GM21515 (cell line): ENCODE measurements at regions not wholly inside any gene's neighbourhood (a gene's known extent, or its start where the extent isn't known, plus 50 kb on each side); places are given as distances from the start of the nearest gene placed in this dataset.
"Not testable (repeated sequence)": the region's sequence is repeated elsewhere in the genome, so short reads cannot be mapped to it uniquely, and the experiment has no call there.

Source experiments
- ATAC-seq: cut with Tn5 transposase; IDR thresholded peaks from one replicate; pipeline ENCODE4 v1.9.1; 2021; ENCODE audit not compliant: unreplicated experiment

DNA sequence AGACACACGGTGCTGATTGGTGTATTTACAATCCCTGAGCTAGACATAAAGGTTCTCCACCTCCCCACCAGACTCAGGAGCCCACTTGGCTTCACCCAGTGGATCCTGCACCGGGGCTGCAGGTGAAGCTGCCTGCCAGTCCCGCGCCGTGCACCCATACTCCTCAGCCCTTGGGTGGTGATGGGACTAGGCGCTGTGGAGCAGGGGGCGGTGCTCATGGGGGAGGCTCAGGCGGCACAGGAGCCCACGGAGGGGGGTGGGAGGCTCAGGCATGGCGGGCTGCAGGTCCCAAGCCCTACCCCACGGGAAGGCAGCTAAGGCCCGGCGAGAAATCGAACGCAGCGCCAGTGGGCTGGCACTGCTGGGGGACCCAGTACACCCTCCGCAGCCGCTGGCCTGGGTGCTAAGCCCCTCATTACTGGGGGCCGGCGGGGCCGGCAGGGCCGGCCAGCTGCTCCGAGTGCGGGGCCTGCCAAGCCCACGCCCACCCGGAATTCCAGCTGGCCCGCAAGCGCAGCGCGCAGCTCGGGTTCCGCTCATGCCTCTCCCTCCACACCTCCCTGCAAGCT, 1447.2 kb downstream of the RAPGEF2 start:
- ATAC-seq = not testable (repeated sequence)

DNA sequence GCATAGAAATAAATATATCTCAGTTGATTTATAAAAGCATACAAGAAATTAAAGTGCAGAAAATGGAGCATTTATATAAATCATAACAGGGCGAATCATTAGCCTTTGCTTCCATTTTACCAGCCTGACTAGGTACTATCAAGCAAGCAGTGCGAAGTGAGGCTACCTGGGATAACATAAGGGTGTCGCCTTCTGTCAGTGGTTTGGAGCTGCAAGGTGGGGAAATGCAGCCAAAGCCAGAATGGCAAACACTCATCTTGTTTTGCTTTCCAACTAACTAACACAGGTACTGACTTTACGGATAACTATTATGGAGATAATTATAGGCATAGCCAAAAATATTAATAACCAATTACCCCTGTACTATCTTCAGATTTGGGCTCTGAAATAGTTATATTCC, 1459.8 kb downstream of the RAPGEF2 start:
- no peak for ATAC-seq

DNA sequence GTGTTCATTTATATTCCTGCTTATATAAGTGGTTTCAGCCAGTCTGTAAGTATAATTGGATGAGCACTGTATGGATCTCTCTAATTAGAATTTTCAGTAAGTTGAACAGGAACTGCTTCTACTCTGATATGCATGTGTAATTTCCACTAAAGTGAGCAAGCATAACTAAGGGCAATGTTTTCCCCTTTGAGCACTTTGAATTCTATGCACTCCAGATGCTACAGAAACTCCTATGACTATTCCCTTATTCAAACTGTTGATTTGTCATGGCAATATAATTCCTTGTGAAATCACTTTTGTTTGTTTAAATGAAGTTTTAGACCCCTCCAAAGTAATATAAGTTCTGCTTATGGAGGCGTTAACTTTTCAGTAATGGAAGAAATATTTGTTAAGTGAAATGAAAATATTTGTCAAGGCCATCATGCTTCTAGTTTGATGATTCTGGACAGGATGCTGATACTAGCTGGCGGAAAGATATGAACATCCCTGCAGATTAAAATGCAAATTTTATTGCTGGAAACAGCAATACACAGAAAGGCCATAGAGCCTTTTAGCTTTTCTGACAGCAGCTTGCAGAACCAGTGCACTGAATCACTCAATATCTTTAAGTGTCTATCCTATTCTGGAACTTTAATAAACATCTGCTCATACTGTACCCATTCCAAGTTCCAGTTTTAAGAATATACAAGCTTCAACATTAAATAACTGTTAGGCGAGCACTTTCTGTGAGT, 1460.8 kb downstream of the RAPGEF2 start:
- ATAC-seq = no peak

DNA sequence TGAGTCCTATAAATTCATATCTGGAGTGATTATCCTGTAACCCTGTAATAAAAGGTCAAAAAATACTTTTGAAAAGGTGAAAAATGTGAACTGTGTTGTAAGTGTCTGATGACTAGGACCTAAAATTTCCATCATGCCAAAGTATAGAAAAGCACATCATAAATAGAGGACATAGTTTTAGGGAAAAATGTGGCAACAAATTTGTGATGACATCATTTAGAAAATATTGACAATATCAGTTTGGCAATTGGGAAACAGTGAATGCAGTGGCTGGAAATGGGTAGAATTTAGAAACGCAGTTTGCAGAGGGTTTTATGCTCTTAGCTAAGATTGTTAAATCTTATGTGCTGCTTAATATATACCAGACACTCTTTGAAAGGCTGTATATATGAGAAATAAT, 1464.8 kb downstream of the RAPGEF2 start:
- no peak for ATAC-seq

DNA sequence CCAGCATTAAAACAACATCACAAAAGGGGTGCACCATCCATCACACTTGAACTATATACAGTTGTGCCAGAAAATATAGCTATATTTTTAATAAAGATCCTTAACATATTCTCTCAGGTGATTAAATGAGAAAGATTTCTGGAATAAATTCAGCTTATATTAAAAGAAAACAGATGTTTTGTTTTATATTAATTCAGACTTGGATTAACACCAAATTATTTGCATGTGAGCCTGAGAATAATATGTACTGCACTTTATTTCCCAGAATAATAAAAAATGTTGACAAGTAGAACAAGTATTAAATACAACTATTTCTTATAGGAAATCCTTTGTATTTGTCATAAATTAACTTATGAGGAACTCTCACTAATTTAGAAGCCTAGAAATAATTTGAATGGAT, 1467.4 kb downstream of the RAPGEF2 start:
- ATAC-seq = no peak

DNA sequence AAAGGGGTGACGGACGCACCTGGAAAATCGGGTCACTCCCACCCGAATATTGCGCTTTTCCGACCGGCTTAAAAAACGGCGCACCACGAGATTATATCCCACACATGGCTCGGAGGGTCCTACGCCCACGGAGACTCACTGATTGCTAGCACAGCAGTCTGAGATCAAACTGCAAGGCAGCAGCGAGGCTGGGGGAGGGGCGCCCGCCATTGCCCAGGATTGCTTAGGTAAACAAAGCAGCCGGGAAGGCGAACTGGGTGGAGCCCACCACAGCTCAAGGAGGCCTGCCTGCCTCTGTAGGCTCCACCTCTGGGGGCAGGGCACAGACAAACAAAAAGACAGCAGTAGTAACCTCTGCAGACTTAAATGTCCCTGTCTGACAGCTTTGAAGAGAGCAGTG, 1471.4 kb downstream of the RAPGEF2 start:
- ATAC-seq = not testable (repeated sequence)

DNA sequence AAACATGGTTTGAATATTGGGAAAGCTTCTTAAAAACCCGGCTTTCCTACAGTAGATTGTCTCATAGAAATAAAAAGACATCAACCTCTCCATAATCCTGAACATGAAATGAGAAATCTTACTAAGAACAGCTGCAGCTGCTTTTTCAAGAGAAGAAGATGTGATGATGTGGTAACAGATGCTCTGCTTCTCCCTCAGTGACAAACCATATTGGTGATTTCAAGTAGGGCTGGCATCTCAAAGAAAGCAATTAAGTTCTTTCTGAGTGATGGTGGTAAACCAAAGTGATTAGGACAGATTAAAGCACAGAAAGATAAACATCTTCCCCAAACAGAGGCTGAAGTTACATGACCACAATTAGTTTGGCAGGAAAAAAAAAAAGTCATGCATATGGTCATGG, 1477.7 kb downstream of the RAPGEF2 start:
- ATAC-seq = no peak

DNA sequence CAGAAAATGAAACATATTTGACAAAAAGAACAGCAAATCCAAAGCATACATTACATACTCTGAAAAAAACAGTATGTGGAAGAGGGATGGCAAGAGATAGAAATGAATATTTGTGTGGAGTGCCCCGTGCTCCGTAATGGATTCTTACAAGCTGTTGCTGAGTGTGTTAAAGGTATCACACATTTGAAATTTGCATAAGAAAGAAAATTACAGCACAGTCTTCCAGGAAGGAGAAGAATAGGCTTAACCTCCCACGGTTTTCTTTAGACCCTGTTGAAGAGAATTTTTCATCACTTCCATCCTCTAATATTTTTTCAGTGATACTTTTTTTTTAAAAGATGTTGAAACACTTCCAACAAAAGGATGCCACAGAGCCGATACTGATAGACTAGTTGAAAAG, 1489.4 kb downstream of the RAPGEF2 start:
- no peak for ATAC-seq

DNA sequence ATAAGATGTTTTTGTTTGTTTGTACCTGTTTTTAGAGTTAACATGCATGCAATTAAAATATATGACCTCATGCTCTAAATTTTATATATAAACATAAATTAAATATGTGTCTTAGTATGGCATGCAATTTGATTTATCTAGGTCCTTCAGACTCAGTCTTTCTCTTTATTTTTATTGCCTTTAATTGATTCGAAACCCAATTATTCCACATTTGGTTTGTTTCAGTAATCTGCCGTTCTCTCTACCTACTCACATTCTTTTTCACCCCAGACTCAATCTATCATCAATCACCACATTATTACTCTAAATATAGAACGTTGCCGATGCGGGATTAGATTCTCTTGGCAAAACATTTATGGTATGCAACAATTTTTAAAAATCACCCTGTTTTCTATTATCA, 1492.8 kb downstream of the RAPGEF2 start:
- ATAC-seq = no peak

DNA sequence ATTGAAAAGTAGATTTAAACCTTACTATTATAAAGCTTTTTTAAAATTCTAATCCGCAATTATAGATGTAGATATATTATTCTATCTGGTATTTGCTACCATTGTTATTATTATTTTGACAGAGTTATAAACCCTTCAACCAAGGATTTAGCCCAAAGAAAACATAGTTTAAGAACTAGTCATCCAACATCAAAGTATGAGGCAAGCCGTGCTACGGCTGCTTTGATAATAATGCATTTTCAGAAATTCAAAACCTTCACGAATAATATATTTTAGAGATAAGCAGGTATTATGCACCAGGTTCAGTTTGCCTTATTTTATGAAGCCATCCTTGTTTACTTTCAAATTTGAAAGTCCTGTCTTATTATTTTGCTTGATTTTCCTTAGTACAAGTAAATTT, 1501.7 kb downstream of the RAPGEF2 start:
- no peak for ATAC-seq

DNA sequence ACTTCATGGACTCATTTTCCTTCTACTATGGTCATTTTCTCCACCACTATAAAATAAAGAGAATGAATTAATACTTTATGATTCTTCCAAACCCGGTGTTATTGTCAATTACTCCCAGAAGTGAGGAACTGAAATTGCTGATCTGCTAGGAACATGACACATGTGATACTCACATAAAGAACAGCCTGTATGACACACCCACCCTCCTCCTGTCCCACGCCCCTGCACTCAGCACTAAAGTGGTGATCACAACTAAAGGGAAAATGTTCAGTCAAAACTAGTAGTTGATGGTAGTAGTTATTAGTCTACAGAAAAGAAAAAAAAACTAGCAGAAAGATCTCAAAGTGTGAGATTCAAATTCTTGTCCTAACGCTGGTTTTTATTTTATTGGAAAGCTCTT, 1508.3 kb downstream of the RAPGEF2 start:
- ATAC-seq = no peak

DNA sequence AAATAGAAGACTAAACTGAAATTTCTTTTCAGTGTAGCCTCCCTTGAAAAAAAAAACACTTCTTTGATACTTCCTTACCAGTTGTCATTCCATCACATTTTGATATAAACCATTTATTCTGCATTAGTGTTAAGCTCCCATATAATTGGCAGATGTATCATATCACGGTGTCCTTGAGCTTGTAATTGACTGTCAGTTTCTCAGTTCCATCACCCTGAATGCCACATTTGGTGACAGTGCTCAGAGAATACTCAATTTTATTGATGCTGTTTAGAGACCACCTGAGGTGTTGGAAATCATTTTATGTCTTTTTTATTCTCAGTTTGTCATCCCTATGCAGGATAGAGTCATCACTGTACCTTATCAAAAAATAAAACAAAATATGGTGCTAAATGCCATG, 1528.2 kb downstream of the RAPGEF2 start:
- ATAC-seq = no peak

DNA sequence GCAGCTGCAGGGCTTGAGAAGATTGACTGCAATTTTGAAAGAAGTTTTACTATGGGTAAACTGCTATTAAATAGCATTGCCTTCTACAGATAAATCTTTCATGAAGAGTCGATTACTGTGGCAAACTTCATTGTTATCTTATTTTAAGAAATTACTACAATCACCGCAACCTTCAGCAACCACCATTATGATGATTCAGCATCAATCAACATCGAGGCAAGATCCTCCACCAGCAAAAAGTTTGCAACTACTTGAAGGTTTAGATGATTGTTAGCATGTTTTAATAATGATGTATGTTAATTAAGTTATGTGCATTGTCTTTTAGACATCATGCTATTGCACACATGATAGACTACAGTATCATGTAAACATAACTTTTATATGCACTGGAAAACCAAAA, 1511.0 kb downstream of the FSTL5 start:
- ATAC-seq = no peak

DNA sequence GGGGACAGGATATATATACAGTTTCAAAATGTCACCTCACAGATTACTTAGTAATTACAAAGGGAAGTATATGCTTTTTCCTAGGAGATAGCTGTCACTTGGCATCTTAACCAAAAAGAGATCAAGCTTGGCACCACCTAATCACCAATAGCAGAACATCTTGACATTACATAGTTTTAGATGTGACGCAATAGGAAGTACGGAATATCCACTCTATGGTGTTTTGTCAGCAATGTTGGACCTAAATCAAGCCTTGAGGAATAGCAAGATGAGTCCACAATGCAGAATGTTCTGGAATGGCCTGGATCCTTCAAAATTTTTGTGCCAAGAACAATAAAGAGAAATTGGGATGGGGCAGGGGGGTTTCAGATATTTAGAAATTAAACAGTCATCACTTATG, 1488.2 kb downstream of the FSTL5 start:
- no peak for ATAC-seq

DNA sequence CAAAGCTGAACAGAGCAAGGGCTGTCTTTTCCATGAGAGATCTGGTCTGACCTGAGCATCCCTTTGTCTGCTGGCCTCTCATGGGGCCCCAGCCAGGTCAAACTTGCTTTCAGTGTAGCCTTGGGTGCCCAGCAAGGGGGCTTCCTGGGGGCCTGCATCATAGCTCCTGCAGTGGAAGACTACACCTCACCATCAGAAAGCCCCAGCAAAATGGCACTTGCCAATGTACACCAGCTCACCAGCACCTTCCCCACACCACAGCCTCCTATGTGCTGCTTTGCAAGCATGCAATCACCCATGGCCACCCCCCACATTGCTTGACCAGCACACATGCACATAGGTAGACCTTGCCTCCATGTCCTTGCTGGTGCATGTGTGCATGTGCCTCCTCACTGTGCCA, 1478.1 kb downstream of the FSTL5 start:
- ATAC-seq = no peak

DNA sequence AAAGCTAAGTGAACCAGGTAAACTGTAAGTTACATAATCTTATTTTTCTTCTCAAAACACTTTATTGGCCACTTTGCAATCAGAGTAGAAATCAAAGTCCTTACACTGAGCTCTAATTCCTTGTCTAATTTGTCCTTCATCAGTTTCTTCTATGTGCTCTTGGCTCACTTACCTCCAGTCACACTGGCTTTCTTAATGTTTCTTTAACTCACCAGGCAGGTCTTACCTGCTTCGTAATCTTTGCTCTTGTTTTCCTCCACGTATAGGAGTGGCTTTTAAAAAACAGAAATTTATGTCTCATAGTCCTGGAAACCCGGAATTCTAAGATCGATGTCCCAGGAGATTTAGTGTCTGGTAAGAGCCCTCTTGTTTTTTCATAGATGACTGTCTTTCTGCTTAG, 1462.1 kb downstream of the FSTL5 start:
- no peak for ATAC-seq

DNA sequence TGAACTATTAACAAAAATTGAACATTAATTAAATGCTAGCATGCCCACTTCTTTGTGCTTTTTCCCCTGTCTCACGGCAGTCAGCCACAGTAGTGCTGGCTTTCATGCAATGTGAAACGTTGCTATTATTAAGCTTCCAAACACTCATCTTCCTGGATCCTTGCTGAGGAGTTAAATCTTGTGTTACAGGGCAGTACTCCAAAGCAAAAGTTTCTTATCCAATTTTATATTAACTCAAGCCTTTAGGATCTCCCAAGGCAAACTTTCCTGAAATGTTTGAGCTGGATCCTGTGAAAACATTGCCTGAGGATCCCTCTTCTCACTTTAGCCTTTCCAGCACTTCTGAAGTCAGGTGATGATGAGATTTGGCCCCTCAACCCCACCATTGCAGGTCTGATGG, 1454.8 kb downstream of the FSTL5 start:
- no peak for ATAC-seq

DNA sequence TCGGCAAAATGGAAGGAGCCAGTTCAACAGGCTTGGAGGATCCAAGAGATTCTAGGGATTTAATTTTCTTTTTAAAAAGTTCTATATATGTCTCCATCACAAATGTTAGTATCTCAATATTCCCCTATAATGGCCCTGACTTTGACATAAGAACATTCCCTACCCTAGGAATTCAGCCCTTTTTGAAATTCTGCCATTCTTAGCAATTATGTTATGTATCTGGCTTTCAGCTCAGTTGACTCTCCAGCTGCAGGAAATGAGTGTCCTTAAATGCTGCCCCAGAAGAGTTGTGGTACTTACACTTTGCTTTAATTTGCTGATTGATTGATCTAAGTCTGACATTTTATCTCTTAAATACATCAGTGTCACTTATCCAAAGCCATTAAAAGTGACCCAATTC, 1454.3 kb downstream of the FSTL5 start:
- ATAC-seq = no peak

DNA sequence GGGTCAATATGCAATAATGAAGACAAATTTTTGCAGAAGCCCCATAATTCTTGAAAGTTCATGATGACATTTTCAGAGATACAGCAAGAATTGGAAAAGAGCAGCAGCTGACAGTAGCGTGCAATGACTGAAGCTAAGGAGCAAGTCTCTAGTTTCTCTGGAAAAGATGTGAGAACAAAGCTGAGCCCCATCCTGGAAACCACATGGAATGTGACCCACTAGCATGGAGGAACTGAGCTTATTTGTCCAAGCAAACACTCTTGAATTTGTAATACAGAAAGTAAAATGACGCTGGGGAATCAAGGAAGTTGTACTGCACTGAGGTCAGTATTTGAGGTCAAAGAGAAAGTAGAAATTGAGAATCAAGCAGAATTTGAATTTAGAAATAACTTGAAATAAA, 1447.2 kb downstream of the FSTL5 start:
- ATAC-seq = no peak

DNA sequence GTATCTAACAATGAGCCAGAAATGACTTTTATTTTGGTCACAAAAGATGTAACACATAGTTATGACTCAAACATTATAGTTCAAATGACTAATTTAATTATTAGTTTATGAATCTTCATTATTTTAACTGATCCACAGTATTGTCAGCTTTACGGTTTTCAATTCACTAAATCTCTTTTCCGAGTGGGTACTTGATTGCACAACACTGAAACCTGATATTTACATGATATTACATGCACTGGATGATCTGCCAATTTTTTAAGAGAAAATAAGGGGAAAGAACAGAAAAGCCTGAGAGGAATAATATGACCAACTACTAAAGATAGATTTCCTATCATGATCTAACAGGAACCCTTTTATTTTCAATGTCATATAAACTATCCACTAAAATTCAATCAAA, 1446.0 kb downstream of the FSTL5 start:
- no peak for ATAC-seq

DNA sequence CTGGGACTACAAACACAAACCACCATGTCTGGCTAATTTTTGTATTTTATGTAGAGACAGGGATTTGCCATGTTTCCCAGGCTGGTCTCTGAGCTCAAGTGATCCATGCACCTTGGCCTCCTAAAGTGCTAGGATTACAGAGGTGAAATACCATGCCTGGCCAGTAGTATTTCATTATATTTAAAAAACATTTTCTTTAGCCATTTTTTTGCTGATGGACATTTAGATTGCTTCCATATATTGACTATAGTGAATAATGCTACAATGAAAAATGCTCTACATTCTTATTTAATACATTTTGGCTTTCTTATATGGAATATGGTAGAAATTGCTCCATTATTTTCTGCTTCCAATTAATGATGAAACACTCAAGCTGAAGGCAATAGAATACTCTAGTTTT, 1439.7 kb downstream of the FSTL5 start:
- ATAC-seq = no peak

DNA sequence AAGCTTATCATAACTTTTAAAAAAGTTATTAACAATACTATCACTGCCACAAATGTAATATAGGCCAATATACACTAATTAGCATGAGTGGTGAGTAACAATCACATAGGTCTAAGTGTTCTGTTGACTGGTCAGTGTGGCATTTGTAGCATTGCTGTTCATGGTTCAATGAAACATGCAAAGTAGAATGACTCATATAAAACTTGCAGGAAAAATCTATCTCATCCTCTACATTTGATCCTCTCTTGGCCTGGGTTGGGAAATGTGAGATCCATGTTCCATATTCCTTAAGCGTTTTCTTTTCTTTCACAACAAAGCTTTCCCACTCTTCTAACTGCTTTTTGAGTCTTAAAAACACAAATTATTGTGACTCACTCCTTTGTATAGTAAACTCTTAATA, 1418.7 kb downstream of the FSTL5 start:
- ATAC-seq = no peak

DNA sequence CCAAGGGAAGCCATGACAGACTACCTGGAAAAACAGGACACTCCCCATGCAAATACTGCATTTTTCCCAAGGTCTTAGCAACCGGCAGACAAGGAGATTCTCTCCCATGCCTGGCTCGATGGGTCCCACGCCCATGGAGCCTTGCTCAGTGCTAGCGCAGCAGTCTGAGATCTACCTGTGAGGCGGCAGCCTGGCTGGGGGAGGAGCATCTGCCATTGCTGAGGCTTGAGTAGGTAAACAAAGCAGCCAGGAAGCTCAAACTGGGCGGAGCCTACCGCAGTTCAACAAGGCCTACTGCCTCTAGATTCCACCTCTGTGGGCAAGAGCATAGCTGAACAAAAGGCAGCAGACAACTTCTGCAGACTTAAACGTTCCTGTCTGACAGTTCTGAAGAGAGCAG, 1417.2 kb downstream of the FSTL5 start:
- not testable (repeated sequence) for ATAC-seq
